H9 (cell line): ENCODE measurements at regions not wholly inside any gene's neighbourhood (a gene's known extent, or its start where the extent isn't known, plus 50 kb on each side); places are given as distances from the start of the nearest gene placed in this dataset.

ENCODE experiments used
- DNase-seq: peaks from one replicate; pipeline ENCODE4 v3.0.0-alpha.2; 2017
- H2AFZ ChIP-seq: one replicate; pipeline ENCODE4 v1.6.1; 2013; ENCODE audit warnings: mild to moderate bottlenecking, low read length, control low read depth, moderate library complexity
- H2AK5ac ChIP-seq: 2 replicates; pipeline ENCODE4 v1.6.1; 2013; ENCODE audit warnings: low read length, control low read depth, mixed read lengths; ENCODE audit not compliant: insufficient read length
- H2BK120ac ChIP-seq: one replicate; pipeline ENCODE4 v1.6.1; 2013; ENCODE audit warnings: low read depth, mild to moderate bottlenecking, low read length, control low read depth, inconsistent platforms; ENCODE audit not compliant: poor library complexity, severe bottlenecking
- H2BK12ac ChIP-seq: 2 replicates; pipeline ENCODE4 v1.6.1; 2013; ENCODE audit warnings: low read length, control low read depth, mixed read lengths, low read depth; ENCODE audit not compliant: insufficient read length
- H2BK15ac ChIP-seq: 2 replicates; pipeline ENCODE4 v1.6.1; 2013; ENCODE audit warnings: low read depth, low read length, control low read depth
- H2BK20ac ChIP-seq: one replicate; pipeline ENCODE4 v1.6.1; 2013; ENCODE audit warnings: low read depth, mild to moderate bottlenecking, low read length, control low read depth, inconsistent platforms; ENCODE audit not compliant: poor library complexity, severe bottlenecking
- H2BK5ac ChIP-seq: 2 replicates; pipeline ENCODE4 v1.6.1; 2013; ENCODE audit warnings: low read length, control low read depth, mixed read lengths; ENCODE audit not compliant: insufficient read length
- H3K14ac ChIP-seq: 2 replicates; pipeline ENCODE4 v1.6.1; 2013; ENCODE audit warnings: low read length, control low read depth; ENCODE audit not compliant: insufficient read depth
- H3K18ac ChIP-seq: 2 replicates; pipeline ENCODE4 v1.6.1; 2013; ENCODE audit warnings: low read depth, mild to moderate bottlenecking, mixed read lengths, low read length, control low read depth; ENCODE audit not compliant: insufficient read length
- H3K23ac ChIP-seq: 2 replicates; pipeline ENCODE4 v1.6.1; 2013; ENCODE audit warnings: low read length, control low read depth, mixed read lengths, low read depth; ENCODE audit not compliant: insufficient read length
- H3K23me2 ChIP-seq: 2 replicates; pipeline ENCODE4 v1.6.1; 2013; ENCODE audit warnings: low read depth, mild to moderate bottlenecking, mixed read lengths, low read length, control low read depth; ENCODE audit not compliant: insufficient read length, poor library complexity, severe bottlenecking
- H3K27ac ChIP-seq: 2 replicates; pipeline ENCODE4 v1.5.1; 2013; ENCODE audit warnings: low read length, control low read depth, mixed read lengths, low read depth; ENCODE audit not compliant: insufficient read length
- H3K27me3 ChIP-seq: 2 replicates; pipeline ENCODE4 v1.6.1; 2013; ENCODE audit warnings: low read length, control low read depth, inconsistent platforms; ENCODE audit not compliant: insufficient read depth
- H3K4ac ChIP-seq: 2 replicates; pipeline ENCODE4 v1.6.1; 2013; ENCODE audit warnings: low read depth, mild to moderate bottlenecking, control low read depth, inconsistent platforms, low read length, moderate library complexity
- H3K4me1 ChIP-seq: 2 replicates; pipeline ENCODE4 v1.6.1; 2013; ENCODE audit warnings: low read length, control low read depth, inconsistent platforms; ENCODE audit not compliant: insufficient read depth
- H3K4me2 ChIP-seq: 2 replicates; pipeline ENCODE4 v1.6.1; 2013; ENCODE audit warnings: low read length, control low read depth, mixed read lengths; ENCODE audit not compliant: insufficient read length, insufficient read depth
- H3K56ac ChIP-seq: 2 replicates; pipeline ENCODE4 v1.6.1; 2013; ENCODE audit warnings: low read depth, mild to moderate bottlenecking, mixed read lengths, low read length, control low read depth; ENCODE audit not compliant: insufficient read length
- H3K79me1 ChIP-seq: 2 replicates; pipeline ENCODE4 v1.6.1; 2013; ENCODE audit warnings: low read depth, mild to moderate bottlenecking, moderate library complexity, low read length, control low read depth, inconsistent platforms; ENCODE audit not compliant: insufficient read depth, poor library complexity, severe bottlenecking
- H3K79me2 ChIP-seq: 2 replicates; pipeline ENCODE4 v1.6.1; 2013; ENCODE audit warnings: low read length, control low read depth, inconsistent platforms; ENCODE audit not compliant: insufficient read depth
- H3K9ac ChIP-seq: 2 replicates; pipeline ENCODE4 v1.6.1; 2013; ENCODE audit warnings: low read length, control low read depth, mixed read lengths; ENCODE audit not compliant: insufficient read length; ENCODE audit errors: extremely low read depth
- H3K9me3 ChIP-seq: one replicate; pipeline ENCODE4 v1.6.1; 2013; ENCODE audit warnings: low read depth, low read length, inconsistent platforms; ENCODE audit not compliant: control insufficient read depth
- H3T11ph ChIP-seq: one replicate; pipeline ENCODE4 v1.6.1; 2013; ENCODE audit warnings: mild to moderate bottlenecking, low read length, control low read depth, inconsistent platforms
- H4K20me1 ChIP-seq: one replicate; pipeline ENCODE4 v1.6.1; 2013; ENCODE audit not compliant: control insufficient read depth, insufficient read length, insufficient read depth
- H4K5ac ChIP-seq: 2 replicates; pipeline ENCODE4 v1.6.1; 2013; ENCODE audit warnings: low read depth, mild to moderate bottlenecking, mixed read lengths, low read length, control low read depth; ENCODE audit not compliant: insufficient read length
- H4K8ac ChIP-seq: replicated peaks from 2 replicates; pipeline ENCODE4 v1.6.1; 2013; ENCODE audit warnings: low read length, control low read depth, mixed read lengths, low read depth; ENCODE audit not compliant: insufficient read length
- H4K91ac ChIP-seq: 2 replicates; pipeline ENCODE4 v1.6.1; 2013; ENCODE audit warnings: low read depth, mild to moderate bottlenecking, moderate library complexity, mixed read lengths, low read length, control low read depth; ENCODE audit not compliant: insufficient read length
- H3K27ac Mint-ChIP-seq, 3 experiments: 2 replicates in 2 of 3; 3 replicates in 1 of 3; pipeline ENCODE4 v1.8.0; 2020 to 2021; ENCODE audit warnings: mixed read lengths in 3 of 3, mild to moderate bottlenecking in 1 of 3, moderate library complexity in 1 of 3
- H3K27me3 Mint-ChIP-seq: 2 replicates; pipeline ENCODE4 v1.8.0; 2021; ENCODE audit warnings: low read depth, mild to moderate bottlenecking, moderate library complexity, mixed read lengths
- H3K36me3 Mint-ChIP-seq, 3 experiments: 2 replicates in 2 of 3; 3 replicates in 1 of 3; pipeline ENCODE4 v1.8.0; 2020 to 2021; ENCODE audit warnings: low read depth in 3 of 3, mixed read lengths in 3 of 3; ENCODE audit not compliant: insufficient read depth in 1 of 3
- H3K4me1 Mint-ChIP-seq, 2 experiments: 2 replicates each; pipeline ENCODE4 v1.8.0; 2020; ENCODE audit warnings: mixed read lengths in 2 of 2
- H3K4me3 Mint-ChIP-seq, 2 experiments: 2 replicates in 1 of 2; 3 replicates in 1 of 2; pipeline ENCODE4 v1.8.0; 2020 to 2021; ENCODE audit warnings: mild to moderate bottlenecking in 2 of 2, mixed read lengths in 2 of 2, moderate library complexity in 1 of 2
- H3K9me3 Mint-ChIP-seq, 2 experiments: 2 replicates in 1 of 2; 3 replicates in 1 of 2; pipeline ENCODE4 v1.8.0; 2020; ENCODE audit warnings: mild to moderate bottlenecking in 2 of 2, mixed read lengths in 2 of 2, moderate library complexity in 1 of 2
- WGBS: extraction: QIAGEN DNeasy Blood & Tissue Kit; methylation state at CpG from one replicate; pipeline ENCODE4 v1.1.7; 2013; ENCODE audit warnings: missing lambda C conversion rate, low lambda C conversion rate, mixed read lengths; ENCODE audit not compliant: insufficient read length; ENCODE audit errors: extremely low coverage; 5-methylcytosine and 5-hydroxymethylcytosine counted together
- TF ChIP-seq, protein P1 (sequence below): fragments of 200-600 bp; sonication (generic); conservative IDR thresholded peaks from 3 replicates; pipeline ENCODE4 v1.8.0; 2021; ENCODE audit warnings: antibody characterized with exemption, mild to moderate bottlenecking

GRCh38 chr1:199449681-199450080 is 577.8 kb upstream of the NR5A2 start:
- H3K14ac ChIP-seq: no peak overlapping the region
- no peak for DNase-seq
- H3K23ac ChIP-seq: no peak overlapping the region
- H3K36me3 Mint-ChIP-seq: no peaks in the 10 kb centered on the region; a peak in 1 of 7 replicates
- no peak overlapping the region for H3K18ac ChIP-seq
- peaks cover 0 to 2% of the 10 kb centered on the region in 2 experiments; a peak in 2 of 5 replicates for H3K9me3 Mint-ChIP-seq
- no peak overlapping the region for H4K91ac ChIP-seq
- no CpG with 5 or more reads among the region's 2 CpGs for whole genome bisulfite sequencing
- no peaks in the 10 kb centered on the region for H3K79me1 ChIP-seq
- H3K4me3 Mint-ChIP-seq: no peak overlapping the region
- no peaks in the 10 kb centered on the region for H3K9me3 ChIP-seq
- H3T11ph ChIP-seq: no peak overlapping the region
- H2BK120ac ChIP-seq: no peak overlapping the region
- H3K27ac ChIP-seq: no peak overlapping the region
- no peaks in the 10 kb centered on the region for H3K4me1 ChIP-seq
- no peak overlapping the region for H3K4me2 ChIP-seq
- H3K79me2 ChIP-seq: no peaks in the 10 kb centered on the region
- H3K9ac ChIP-seq: no peak overlapping the region
- H4K5ac ChIP-seq: no peak overlapping the region
- peaks cover 0 to 6% of the 10 kb centered on the region in 2 experiments; a peak in 1 of 4 replicates for H3K4me1 Mint-ChIP-seq
- no peak overlapping the region for H3K56ac ChIP-seq
- no peak overlapping the region for H2BK5ac ChIP-seq
- no peaks in the 10 kb centered on the region for H3K23me2 ChIP-seq
- H3K27me3 ChIP-seq: no peaks in the 10 kb centered on the region
- no peak overlapping the region for H2BK20ac ChIP-seq
- TF ChIP-seq, protein P1, sequence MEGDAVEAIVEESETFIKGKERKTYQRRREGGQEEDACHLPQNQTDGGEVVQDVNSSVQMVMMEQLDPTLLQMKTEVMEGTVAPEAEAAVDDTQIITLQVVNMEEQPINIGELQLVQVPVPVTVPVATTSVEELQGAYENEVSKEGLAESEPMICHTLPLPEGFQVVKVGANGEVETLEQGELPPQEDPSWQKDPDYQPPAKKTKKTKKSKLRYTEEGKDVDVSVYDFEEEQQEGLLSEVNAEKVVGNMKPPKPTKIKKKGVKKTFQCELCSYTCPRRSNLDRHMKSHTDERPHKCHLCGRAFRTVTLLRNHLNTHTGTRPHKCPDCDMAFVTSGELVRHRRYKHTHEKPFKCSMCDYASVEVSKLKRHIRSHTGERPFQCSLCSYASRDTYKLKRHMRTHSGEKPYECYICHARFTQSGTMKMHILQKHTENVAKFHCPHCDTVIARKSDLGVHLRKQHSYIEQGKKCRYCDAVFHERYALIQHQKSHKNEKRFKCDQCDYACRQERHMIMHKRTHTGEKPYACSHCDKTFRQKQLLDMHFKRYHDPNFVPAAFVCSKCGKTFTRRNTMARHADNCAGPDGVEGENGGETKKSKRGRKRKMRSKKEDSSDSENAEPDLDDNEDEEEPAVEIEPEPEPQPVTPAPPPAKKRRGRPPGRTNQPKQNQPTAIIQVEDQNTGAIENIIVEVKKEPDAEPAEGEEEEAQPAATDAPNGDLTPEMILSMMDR: no peak
- H2BK12ac ChIP-seq: no peak overlapping the region
- H3K27ac Mint-ChIP-seq: no peak overlapping the region; a peak in 1 of 7 replicates
- no peaks in the 10 kb centered on the region for H3K27me3 Mint-ChIP-seq
- no peak overlapping the region for H2BK15ac ChIP-seq
- no peaks in the 10 kb centered on the region for H4K20me1 ChIP-seq
- no peak overlapping the region for H2AFZ ChIP-seq
- no peak overlapping the region for H3K4ac ChIP-seq
- H2AK5ac ChIP-seq: no peak overlapping the region
- no peak overlapping the region for H4K8ac ChIP-seq
